Fibroblast of skin of right biceps (primary cell): ENCODE measurements at regions not wholly inside any gene's neighbourhood (a gene's known extent, or its start where the extent isn't known, plus 50 kb on each side); places are given as distances from the start of the nearest gene placed in this dataset.
"Not testable (repeated sequence)": the region's sequence is repeated elsewhere in the genome, so short reads cannot be mapped to it uniquely, and the experiment has no call there.

Experiments used
- DNase-seq: peaks from one replicate; pipeline ENCODE4 v3.0.0-alpha.2; 2013

DNA sequence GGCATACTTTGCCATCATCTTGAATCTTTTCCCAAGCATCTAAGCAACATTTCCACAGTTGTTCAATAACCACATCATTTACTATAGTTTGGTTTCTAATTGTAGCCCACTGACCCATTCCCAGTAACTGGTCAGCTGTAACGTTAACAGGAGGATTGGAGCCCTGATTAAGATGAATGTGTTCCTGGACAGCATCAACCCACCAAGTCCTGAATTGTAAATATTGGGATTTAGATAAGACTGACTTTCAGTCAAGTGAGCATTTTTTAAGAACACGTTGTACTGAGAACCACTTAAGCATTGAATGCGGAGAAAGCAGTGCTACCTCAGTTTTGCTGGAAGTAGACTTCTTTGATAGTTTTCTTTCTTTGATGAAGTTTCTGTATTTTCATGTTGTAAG lies 53.3 kb upstream of the ARL4D start:
- DNase-seq, result not testable (repeated sequence)

DNA sequence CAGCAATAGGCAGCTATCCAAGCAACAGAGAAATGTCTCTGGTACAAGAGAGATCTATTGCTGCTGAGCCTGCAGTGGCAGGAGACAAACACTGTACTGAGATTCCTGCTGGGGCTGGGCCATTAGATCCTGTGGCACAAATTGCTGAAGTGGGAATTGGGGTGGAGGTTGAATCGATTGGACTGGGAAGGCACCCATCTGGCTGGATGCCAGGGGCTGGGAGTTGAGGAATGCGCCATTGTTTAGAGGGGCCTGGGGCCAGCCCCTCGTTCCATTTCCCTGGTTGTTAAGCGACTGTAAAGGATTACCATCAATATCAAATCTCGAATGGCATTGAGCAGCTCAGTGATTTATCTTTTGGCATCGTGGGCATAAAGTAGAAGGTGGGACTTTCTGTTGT lies 54.1 kb upstream of the ARL4D start:
- no peak for DNase-seq

DNA sequence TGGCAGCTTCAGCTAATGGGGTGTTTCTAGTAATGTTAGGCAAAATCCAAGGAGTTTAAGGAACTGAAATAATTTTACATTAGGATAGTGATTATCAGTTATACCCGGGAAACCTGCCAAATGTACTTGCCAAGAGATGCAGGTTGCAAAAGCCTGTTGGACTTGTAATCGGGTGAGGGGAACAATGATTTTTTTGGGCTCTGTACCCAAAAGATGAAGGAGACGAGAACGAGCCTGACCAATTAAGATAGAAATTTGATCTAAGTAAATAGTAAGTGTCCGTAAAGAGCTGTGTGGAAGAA lies 56.3 kb upstream of the ARL4D start:
- DNase-seq, result no peak

DNA sequence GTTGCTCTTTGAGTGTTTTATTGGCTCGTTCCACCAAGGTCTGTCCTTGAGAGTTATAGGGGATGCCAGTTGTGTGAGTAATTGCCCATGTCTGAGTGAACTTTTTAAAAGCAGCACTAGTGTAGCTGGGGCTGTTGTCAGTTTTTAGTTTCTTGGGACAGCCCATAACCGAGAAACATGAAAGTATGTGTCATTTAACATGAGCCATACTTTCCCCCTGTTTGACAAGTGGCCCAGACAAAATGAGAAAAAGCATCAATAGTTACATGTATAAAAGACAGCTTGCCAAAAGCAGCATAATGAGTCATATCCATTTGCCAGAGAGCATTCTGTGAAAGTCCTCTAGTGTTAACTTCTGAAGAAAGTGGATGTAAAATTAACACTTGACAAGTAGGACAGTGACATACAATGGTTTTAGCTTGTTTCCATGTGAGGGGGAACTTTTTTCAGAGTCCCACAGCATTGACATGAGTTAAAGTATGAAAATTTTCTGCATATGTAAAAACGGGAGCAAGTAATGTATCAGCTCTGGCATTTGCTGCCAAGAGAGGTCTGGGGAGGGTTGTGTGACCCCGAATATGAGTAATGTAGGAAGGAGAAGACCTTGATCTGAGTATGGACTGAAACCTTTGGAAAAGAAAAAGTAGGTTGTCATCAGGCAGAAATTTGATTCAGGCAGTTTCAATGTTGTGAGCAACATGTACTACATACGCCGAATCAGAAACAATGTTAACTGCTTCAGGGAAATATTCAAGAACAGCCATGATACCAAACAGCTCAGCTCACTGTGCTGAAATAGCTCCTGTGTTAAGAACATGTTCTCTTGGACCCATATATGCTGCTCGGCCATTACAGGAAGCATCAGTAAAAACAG lies 56.8 kb upstream of the ARL4D start:
- peak; percentile 92 for DNase-seq

DNA sequence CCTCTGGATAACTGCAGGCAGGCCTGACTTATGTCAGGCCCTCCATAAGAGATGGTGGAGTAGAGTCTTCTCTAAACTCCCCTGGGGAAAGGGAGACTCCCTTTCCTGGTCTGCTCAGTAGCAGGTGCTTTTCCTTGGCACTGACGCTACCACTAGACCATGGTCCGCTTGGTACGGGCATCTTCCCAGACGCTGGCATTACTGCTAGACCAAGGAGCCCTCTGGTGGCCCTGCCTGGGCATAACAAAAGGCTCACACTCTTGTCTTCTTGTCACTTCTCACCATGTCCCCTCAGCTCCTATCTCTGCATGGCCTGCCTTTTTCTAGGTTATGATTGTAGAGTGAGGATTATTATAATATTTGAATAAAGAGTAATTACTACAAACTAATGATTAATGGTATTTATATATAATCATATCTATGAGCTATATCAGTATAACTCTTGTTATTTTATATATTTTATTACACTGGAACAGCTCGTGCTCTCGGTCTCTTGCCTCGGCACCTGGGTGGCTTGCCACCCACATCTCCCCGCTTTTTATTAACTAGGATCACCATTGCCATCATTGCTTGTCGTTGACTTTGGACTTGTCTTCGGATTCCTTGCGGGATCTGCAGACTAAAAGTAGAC lies 59.8 kb upstream of the ARL4D start:
- DNase-seq, result peak; percentile 48

DNA sequence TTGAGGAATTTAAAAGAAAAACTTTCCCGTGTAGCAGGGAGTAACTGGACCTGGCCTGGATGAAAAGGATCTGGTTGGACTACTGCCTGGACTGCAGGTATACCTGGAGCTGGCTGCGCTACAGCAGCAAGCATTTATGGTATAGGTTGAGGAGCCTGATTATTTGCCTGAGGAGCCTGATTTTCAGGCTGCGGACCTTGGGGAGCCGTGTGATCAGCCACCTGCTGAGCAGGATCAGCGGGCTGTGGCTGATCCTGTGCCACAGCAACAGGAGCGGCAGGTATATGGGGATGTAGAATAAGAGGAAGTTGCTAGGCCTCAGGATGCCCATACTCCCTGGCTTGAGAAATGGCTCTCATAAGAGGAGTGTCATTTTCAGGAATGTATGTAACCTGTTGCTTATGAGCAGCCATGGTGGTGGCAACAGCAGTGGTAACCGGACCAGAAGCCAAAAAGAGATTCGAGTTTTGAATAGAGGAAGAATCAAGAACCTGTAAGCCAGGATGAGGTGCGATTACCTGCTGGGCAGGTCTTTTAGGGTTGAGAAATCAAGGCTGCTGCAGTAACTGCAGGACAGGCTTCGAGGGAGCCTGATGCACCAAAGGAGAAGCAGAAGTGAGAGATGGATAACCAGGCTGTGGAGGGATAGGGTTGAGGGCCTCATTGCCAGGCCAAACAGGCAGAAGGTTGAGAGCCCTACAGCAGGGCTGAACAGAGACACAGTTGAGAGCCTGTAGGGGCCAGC lies 60.9 kb upstream of the ARL4D start:
- no peak for DNase-seq

DNA sequence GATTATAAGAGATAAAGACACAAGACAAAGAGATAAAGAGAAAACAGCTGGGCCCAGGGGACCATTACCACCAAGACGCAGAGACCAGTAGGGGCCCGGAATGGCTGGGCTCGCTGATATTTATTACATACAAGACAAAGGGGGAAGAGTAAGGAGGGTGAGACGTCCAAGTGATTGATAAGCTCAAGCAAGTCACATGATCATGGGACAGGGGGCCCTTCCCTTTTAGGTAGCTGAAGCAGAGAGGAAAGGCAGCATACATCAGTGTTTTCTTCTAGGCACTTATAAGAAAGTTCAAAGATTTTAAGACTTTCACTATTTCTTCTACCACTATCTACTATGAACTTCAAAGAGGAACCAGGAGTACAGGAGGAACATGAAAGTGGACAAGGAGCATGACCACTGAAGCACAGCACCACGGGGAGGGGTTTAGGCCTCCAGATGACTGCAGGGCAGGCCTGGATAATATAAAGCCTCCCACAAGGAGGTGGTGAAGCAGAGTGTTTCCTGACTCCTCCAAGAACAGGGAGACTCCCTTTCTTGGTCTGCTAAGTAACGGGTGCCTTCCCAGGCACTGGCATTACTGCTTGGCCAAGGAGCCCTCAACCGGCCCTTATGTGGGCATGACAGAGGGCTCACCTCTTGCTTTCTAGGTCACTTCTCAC lies 63.9 kb upstream of the ARL4D start:
- no peak for DNase-seq

DNA sequence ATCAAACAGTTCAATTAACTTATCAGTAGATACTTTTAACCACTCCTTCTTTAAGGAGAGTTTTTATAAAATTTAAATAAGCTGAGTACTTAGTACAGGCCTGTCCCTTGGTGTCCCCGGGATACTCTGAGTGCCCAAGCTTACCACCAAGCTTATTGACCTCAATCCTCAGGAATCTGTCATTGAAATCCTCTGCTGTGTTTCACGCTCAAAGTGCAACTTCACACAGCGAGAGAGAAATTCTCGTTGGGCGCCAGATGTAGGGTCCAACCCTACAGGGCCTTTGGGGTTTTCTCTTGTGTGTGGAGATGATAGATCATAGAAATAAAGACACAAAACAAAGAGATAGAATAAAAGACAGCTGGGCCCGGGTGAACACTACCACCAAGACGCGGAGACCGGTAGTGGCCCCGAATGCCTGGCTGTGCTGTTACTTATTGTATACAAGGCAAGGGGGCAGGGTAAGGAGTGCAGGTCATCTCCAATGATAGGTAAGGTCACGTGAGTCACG lies 65.3 kb upstream of the ARL4D start:
- no peak for DNase-seq

DNA sequence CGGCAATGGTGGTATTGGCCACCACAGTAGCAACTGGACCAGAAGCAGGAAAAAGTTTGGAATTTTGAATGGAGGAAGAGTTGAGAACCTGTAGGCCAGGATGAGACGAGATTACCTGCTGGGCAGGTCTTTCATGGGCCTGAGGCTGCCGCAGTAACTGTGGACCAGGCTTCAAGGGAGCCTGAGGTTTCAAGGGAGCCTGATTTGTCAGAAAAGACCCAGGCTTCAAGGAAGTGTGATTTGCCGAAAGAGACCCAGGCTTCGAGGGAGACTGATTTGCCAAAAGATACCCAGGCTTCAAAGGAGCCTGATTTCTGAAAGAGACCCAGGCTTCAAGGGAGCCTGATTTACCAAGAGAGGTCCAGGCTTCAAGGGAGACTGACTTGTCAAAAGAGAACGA lies 66.6 kb upstream of the ARL4D start:
- DNase-seq, result no peak

DNA sequence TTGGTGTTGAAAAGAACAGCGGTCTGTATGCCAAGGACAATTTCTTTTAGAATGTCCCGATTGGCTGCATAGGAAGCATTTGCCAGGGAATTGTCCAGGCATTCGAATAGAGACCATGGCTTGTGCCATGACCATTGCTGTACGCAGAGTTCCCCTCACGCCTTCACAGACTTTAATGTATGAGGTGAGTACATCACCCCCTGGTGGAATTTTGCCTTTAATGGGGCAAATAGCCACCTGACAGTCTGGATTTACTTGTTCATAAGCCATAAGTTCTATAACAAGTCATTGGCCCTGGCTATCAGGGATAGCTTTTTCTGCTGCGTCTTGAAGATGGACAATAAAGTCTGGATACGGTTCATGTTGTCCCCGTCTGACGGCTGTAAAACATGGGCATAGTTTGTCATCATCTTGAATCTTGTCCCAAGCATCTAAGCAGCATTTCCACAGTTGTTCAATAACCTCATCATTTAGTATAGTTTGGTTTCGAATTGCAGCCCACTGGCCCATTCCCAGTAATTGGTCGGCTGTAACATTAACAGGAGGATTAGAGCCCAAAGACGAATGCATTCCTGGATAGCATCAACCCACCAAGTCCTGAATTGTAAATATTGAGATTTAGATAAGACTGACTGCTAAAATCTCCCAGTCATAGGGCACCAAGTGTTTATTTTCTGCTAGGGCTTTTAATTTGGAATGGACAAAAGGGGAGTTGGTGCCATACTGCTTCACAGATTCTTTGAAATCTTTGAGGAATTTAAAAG lies 67.7 kb upstream of the ARL4D start:
- DNase-seq, result no peak

DNA sequence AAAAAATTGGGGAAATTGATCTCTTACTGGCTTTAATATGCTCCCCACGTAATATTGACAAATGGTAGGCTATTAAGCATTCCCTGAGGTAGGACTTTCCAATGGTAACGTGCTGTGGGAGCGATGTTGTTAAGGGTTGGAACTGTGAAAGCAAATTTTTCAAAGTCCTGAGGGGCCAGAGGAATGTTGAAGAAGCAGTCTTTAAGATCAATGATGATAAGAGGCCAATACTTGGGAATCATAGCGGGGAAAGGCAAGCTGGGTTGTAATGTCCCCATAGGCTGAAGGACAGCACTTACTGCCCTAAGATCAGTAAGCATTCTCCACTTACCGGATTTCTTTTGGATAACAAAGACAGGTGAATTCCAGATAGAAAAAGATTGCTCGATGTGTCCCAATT lies 69.6 kb upstream of the ARL4D start:
- DNase-seq, result no peak

DNA sequence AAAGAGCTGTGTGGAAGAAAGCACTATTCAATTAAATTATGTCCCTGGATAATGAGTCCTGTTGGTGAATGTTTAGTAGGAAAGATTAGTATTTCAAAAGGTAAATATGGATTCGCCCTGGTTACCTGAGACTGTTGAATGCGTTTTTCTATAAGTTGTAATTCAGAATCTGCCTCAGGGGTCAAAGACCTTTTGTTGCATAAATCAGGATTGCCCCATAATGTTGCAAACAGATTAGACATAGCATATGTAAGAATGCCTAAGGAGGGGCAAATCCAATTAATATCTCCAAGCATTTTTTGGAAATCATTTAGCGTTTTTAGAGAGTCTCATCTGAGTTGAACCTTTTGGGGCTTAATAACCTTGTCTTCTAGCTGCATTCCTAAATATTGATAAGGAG lies 70.1 kb upstream of the ARL4D start:
- DNase-seq, result no peak

DNA sequence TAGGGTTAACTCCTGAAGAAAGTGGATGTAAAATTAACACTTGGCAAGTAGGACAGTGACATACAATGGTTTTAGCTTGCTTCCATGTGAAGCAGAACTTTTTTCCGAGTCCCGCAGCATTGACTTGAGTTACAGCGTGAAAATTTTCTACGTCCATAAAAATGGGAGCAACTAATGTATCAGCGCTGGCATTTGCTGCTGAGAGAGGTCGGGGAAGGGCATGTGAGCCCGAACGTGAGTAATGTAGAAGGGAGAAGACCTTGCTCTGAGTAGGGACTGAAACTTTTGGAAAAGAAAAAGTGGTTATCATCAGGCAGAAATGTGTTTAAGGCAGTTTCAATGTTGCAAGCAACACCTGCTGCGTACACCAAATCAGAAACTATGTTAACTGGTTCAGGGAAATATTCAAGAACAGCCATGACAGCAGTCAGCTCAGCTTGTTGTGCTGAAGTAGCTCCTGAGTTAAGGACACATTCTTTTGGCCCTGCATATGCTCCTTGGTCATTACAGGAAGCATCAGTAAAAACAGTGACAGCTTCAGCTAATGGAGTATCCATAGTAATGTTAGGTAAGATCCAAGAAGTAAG lies 70.9 kb upstream of the ARL4D start:
- no peak for DNase-seq

DNA sequence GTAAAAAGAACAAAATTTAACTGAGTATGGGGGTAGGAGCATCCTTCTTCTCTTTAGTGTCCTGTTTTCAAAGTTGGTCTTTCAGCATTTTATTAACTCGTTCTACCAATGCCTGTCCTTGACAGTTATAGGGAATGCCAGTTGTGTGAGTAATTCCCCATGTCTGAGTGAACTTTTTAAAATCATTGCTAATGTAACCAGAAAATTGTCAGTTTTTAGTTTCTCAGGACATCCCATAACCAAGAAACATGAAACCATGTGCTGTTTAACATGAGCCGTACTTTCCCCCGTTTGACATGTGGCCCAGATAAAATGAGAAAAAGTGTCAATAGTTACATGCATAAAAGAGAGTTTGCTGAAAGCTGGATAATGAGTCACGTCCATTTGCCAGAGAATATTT lies 71.4 kb upstream of the ARL4D start:
- peak; percentile 42 for DNase-seq

DNA sequence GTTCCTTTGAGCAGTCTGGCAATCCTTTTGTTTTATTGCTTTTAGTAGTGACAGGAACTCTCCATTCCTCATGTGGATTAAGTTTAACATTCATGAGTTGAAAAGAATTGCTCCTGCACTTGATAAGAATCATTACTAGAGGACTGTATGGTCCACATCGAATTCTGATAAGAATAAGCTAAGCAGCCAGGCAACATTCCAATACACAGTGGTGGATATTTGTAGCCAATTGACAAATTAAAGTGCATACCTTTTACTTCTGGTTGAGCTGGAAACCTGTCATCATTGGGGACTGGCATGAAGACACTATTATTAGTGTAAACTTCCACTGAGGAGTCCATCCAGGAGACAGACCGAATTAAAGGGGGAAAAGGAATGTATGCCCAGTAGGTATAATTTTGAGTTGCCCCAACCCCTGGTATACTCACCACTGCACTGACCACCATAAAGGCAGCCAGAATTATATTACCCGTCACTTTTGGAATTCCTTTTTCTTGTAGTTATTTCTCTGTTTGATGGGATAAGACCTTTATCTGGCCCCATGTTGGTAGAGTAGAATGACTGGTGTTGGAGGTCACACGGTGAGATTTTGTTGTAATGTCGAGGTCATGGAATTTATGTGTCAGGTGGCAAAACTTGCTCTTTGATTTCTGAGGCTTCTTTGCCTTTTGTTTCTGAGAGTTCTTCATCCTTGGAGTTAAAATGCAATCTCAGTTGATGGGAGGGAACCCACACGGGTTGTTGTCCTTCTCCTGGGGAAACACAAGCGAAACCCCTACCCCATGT lies 72.1 kb upstream of the ARL4D start:
- no peak for DNase-seq

DNA sequence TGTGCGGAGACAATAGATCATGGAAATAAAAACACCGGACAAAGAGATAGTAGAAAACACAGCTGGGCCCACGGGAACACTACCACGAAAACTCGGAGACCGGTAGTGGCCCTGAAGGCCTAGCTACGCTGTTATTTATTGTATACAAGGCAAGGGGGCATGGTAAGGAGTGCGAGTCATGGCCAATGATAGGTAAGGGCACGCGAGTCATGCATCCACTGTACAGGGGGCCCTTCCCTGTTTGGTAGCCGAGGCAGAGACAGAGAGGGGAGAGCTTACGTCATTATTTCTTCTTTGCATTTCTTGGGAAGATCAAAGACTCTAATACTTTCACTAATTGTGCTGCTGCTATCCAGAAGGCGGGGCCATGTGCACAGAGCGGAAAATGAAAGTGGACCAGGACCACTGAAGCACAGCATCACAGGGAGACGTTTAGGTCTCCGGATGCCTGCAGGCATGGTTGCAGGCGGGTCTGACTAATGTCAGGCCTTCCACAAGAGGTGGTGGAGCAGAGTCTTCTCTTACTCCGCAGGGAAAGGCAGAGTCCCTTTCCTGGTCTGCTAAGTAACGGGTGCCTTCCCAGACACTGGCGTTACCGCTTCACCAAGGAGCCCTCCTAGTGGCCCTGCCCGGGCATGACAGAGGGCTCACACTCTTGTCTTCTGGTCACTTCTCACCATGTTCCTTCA lies 74.4 kb upstream of the ARL4D start:
- no peak for DNase-seq

DNA sequence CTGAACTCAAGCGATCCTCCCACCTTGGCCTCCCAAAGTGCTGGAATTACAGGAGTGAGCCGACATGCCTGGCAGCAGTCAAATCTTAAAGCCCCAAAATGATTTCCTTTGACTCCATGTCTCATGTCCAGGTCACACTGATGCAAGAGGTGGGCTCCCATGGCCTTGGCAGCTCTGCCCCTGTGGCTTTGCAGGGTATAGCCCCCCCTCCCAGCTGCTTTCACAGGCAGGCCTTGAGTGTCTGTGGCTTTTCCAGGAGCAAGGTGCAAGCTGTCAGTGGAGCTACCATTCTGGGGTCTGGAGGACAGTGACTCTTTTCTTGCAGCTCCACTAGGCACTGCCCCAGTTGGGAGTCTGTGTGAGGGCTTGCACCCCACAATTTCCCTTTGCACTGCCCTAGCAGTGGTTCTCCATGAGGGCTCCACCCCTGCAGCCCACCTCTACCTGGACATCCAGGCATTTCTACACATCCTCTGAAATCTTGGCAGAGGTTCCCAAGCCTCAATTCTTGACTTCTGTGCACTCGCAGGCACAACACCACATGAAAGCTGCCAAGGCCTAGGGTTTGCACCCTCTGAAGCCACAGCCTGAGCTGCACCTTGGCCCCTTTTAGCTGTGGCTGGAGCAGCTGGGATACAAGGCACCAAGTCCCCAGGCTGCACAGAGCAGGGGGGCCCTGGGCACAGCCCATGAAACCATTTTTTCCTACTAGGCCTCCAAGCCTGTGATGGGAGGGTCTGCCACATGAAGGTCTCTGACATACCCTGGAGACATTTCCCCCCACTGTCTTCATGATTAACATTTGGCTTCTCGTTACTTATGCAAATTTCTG lies 79.3 kb upstream of the ARL4D start:
- no peak for DNase-seq

DNA sequence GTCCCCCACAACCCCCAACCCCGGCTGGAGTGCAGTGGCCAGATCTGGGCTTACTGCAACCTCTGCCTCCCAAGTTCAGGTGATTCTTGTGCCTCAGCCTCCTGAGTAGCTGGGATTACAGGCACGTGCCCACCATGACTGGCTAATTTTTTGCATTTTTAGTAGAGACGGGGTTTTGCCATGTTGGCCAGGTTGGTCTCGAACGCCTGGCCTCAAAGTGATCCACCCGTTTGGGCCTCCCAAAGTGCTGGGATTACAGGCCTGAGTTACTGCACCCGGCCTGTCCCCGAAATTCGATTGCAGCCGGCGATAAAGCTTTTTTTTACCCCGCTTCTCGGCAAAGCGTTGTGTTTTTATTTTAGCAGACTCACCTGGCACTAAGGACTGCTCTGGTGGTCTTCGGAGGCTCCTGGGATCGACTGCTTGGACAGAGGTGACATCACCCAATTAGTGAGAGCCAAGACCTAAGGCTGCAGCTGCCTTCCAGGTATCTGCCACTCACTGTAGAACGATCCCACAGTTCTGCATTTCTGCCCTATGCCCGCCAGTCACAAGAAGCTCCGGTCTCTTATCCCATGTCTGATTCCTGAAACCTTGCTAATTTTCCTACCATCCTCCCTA lies 82.2 kb upstream of the ARL4D start:
- DNase-seq, result no peak

DNA sequence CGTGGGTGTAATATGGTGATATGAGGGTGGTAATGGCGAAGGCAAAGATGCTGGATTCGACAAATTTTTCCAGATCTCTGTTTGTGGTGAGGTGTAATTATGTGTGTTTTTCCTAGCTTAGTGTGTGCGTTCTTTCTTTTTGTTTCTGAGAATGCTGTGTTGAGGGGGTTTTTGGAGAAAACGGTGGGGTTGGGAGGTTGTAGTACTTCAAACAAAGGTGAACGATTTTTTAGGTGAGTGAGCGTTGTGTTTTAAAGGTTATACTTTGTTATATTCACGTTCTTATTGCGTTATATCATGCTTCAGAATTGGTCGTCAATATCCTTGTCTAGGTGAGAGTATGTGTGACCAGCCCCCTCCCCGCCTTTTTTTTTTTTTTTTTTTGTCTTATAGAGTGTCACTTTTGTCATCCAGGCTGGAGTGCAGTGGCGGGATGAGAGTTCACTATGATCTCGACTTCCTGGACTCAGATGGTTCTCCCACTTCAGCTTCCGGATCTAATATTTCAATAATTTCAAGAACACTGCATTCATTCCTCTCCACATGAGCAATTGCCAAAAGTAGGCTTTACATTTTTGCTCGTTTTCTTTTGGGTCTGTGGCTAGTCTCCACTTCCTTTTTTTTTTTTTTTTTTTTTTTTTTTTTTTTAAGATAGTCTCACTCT lies 82.2 kb upstream of the RNU2-1 start:
- DNase-seq, result no peak
